Loucy (cell line): ENCODE measurements at regions not wholly inside any gene's neighbourhood (a gene's known extent, or its start where the extent isn't known, plus 50 kb on each side); places are given as distances from the start of the nearest gene placed in this dataset.

Experiments used
- H2AFZ ChIP-seq: fragments of 200-600 bp; sonication (generic); 2 replicates; pipeline ENCODE4 v1.6.0; 2016; ENCODE audit warnings: antibody characterized with exemption, mild to moderate bottlenecking, low read length, moderate library complexity
- H3F3A ChIP-seq: fragments of 200-600 bp; 2 replicates; pipeline ENCODE4 v1.6.0; 2016; ENCODE audit warnings: antibody characterized with exemption, low read depth, mild to moderate bottlenecking
- H3K27me3 ChIP-seq: fragments of 200-600 bp; sonication (generic); 2 replicates; pipeline ENCODE4 v1.6.1; 2014; ENCODE audit warnings: low read length, mild to moderate bottlenecking; ENCODE audit not compliant: insufficient read depth, poor library complexity, severe bottlenecking
- H3K36me3 ChIP-seq: fragments of 200-600 bp; sonication (generic); 2 replicates; pipeline ENCODE4 v1.6.1; 2016; ENCODE audit warnings: low read length; ENCODE audit not compliant: insufficient read depth
- H3K4me1 ChIP-seq: fragments of 200-600 bp; sonication (generic); 2 replicates; pipeline ENCODE4 v1.5.1; 2014; ENCODE audit warnings: low read length, mild to moderate bottlenecking; ENCODE audit not compliant: insufficient read depth, poor library complexity, severe bottlenecking
- H3K4me2 ChIP-seq: fragments of 200-600 bp; sonication (generic); 2 replicates; pipeline ENCODE4 v1.6.0; 2014; ENCODE audit warnings: antibody characterized with exemption, low read length, low read depth, mild to moderate bottlenecking; ENCODE audit not compliant: poor library complexity, severe bottlenecking
- H3K4me3 ChIP-seq: fragments of 200-600 bp; sonication (generic); 2 replicates; pipeline ENCODE4 v1.5.1; 2014; ENCODE audit warnings: low read length, mild to moderate bottlenecking, mixed read lengths; ENCODE audit not compliant: poor library complexity, severe bottlenecking
- H3K79me2 ChIP-seq: fragments of 200-600 bp; sonication (generic); 2 replicates; pipeline ENCODE4 v1.6.1; 2014; ENCODE audit warnings: low read length; ENCODE audit not compliant: insufficient read depth
- H3K9ac ChIP-seq: fragments of 200-600 bp; sonication (generic); 2 replicates; pipeline ENCODE4 v1.6.0; 2014; ENCODE audit warnings: mild to moderate bottlenecking, low read depth, low read length, moderate library complexity; ENCODE audit not compliant: poor library complexity, severe bottlenecking
- H3K9me2 ChIP-seq: fragments of 200-600 bp; sonication (generic); replicated peaks from 2 replicates; pipeline ENCODE4 v1.6.1; 2016; ENCODE audit warnings: low read depth, low read length, mixed read lengths
- H3K9me3 ChIP-seq: fragments of 200-600 bp; sonication (generic); 2 replicates; pipeline ENCODE4 v1.6.1; 2014; ENCODE audit warnings: mild to moderate bottlenecking, antibody characterized with exemption, low read length, low read depth; ENCODE audit not compliant: insufficient read depth
- H4K20me1 ChIP-seq: fragments of 200-600 bp; sonication (generic); 2 replicates; pipeline ENCODE4 v1.6.0; 2014; ENCODE audit warnings: antibody characterized with exemption, low read length, mild to moderate bottlenecking; ENCODE audit not compliant: insufficient read depth, poor library complexity, severe bottlenecking
- EZH2phosphoT487 ChIP-seq: fragments of 200-600 bp; IDR thresholded peaks from 2 replicates; pipeline ENCODE4 v1.6.1; 2018; ENCODE audit warnings: antibody characterized with exemption, mild to moderate bottlenecking, moderate library complexity, borderline replicate concordance
- TF ChIP-seq, protein P1 (sequence below): fragments of 200-600 bp; sonication (generic); conservative IDR thresholded peaks from 2 replicates; pipeline ENCODE4 v1.5.1; 2014; ENCODE audit warnings: mild to moderate bottlenecking, antibody characterized with exemption, low read length

GRCh38 chr16:54623636-54624035 is 307.0 kb upstream of the IRX5 start:
- Histone ChIP-seq H3K27me3 (no peaks in the 10 kb centered on the region), H2AFZ (no peak overlapping the region), H3K4me2 (peak overlapping the region; percentile 25), H3K9ac (no peak overlapping the region), H3K9me3 (no peaks in the 10 kb centered on the region), H3K79me2 (no peaks in the 10 kb centered on the region), H3K4me1 (peaks cover 7% of the 10 kb centered on the region), H3K9me2 (no peaks in the 10 kb centered on the region), H3K36me3 (no peaks in the 10 kb centered on the region), H4K20me1 (no peaks in the 10 kb centered on the region), H3K4me3 (no peak overlapping the region), H3F3A (no peaks in the 10 kb centered on the region)
- TF ChIP-seq, protein P1, sequence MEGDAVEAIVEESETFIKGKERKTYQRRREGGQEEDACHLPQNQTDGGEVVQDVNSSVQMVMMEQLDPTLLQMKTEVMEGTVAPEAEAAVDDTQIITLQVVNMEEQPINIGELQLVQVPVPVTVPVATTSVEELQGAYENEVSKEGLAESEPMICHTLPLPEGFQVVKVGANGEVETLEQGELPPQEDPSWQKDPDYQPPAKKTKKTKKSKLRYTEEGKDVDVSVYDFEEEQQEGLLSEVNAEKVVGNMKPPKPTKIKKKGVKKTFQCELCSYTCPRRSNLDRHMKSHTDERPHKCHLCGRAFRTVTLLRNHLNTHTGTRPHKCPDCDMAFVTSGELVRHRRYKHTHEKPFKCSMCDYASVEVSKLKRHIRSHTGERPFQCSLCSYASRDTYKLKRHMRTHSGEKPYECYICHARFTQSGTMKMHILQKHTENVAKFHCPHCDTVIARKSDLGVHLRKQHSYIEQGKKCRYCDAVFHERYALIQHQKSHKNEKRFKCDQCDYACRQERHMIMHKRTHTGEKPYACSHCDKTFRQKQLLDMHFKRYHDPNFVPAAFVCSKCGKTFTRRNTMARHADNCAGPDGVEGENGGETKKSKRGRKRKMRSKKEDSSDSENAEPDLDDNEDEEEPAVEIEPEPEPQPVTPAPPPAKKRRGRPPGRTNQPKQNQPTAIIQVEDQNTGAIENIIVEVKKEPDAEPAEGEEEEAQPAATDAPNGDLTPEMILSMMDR = no peak
- no peak for TF ChIP-seq EZH2phosphoT487

DNA sequence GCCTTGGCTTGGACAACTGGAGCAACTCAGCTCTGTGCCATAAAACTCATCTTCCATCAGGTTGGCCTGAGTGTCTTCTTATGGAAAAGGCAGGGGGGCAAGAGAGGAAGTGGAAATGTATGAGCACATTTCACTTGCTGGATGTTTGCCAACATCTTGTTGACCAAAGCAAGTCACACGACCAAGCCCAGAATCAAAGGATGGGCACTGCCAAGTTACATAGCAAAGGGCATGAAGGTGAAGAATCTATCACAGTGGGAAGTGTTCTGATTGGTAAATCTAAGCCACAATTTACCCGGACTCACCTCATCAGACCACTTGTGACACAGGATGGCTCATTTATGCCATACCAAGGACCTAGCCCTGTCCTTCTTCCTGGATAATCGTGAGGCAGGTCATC is 310.5 kb upstream of the IRX5 start:
- Histone ChIP-seq H3K79me2 (no peaks in the 10 kb centered on the region), H3K4me2 (no peak overlapping the region), H3K27me3 (no peaks in the 10 kb centered on the region), H4K20me1 (no peaks in the 10 kb centered on the region), H3K4me3 (no peak overlapping the region), H3K9me2 (no peaks in the 10 kb centered on the region), H2AFZ (no peak overlapping the region), H3K36me3 (no peaks in the 10 kb centered on the region), H3F3A (no peaks in the 10 kb centered on the region), H3K4me1 (peaks cover 7% of the 10 kb centered on the region), H3K9ac (no peak overlapping the region), H3K9me3 (no peaks in the 10 kb centered on the region)
- no peak for TF ChIP-seq EZH2phosphoT487
- TF ChIP-seq, protein P1 = no peak

- Histone ChIP-seq H2AFZ (no peak overlapping the region), H3K9me3 (no peaks in the 10 kb centered on the region), H3K79me2 (no peaks in the 10 kb centered on the region), H3K4me2 (no peak overlapping the region), H4K20me1 (no peaks in the 10 kb centered on the region), H3K4me3 (no peak overlapping the region), H3F3A (no peaks in the 10 kb centered on the region), H3K36me3 (no peaks in the 10 kb centered on the region), H3K9ac (no peak overlapping the region), H3K27me3 (no peaks in the 10 kb centered on the region), H3K9me2 (no peaks in the 10 kb centered on the region), H3K4me1 (no peaks in the 10 kb centered on the region)
- TF ChIP-seq EZH2phosphoT487 = no peak
- TF ChIP-seq, protein P1 = no peak
Observed at GRCh38 chr16:54616610-54617009, 314.1 kb upstream of the IRX5 start.
